IPS-11a (cell line): ENCODE measurements at regions not wholly inside any gene's neighbourhood (a gene's known extent, or its start where the extent isn't known, plus 50 kb on each side); places are given as distances from the start of the nearest gene placed in this dataset.

Experiments
- H3K4me3 ChIP-seq: one replicate; pipeline ENCODE4 v1.5.1; 2013; ENCODE audit warnings: low read depth, low read length, control low read depth

GRCh38 chr10:78739444-78740053, 329.2 kb upstream of the ZMIZ1 start:
- H3K4me3 ChIP-seq, result no peak overlapping the region

- no peak overlapping the region for H3K4me3 ChIP-seq
Measured at GRCh38 chr10:78740976-78741915, 327.5 kb upstream of the ZMIZ1 start.

- H3K4me3 ChIP-seq, result no peak overlapping the region
Measured at GRCh38 chr10:78742406-78742729, 326.4 kb upstream of the ZMIZ1 start.

GRCh38 chr10:78742730-78743615, 325.8 kb upstream of the ZMIZ1 start:
- no peak overlapping the region for H3K4me3 ChIP-seq

GRCh38 chr10:78744056-78744455, 324.7 kb upstream of the ZMIZ1 start:
- no peak overlapping the region for H3K4me3 ChIP-seq

- no peak overlapping the region for H3K4me3 ChIP-seq
Measured at GRCh38 chr10:78744491-78745090, 324.2 kb upstream of the ZMIZ1 start.

- no peak overlapping the region for H3K4me3 ChIP-seq
Measured at GRCh38 chr10:78745441-78745840, 323.3 kb upstream of the ZMIZ1 start.

- no peak overlapping the region for H3K4me3 ChIP-seq
Measured at GRCh38 chr10:78746155-78746763, 322.5 kb upstream of the ZMIZ1 start.

- H3K4me3 ChIP-seq, result no peak overlapping the region
Measured at GRCh38 chr10:78747401-78748234, 321.1 kb upstream of the ZMIZ1 start.

GRCh38 chr10:78748235-78748533, 320.6 kb upstream of the ZMIZ1 start:
- H3K4me3 ChIP-seq, result no peak overlapping the region

- H3K4me3 ChIP-seq, result no peak overlapping the region
Measured at GRCh38 chr10:78749200-78749599, 319.6 kb upstream of the ZMIZ1 start.

GRCh38 chr10:78749898-78750297, 318.9 kb upstream of the ZMIZ1 start:
- H3K4me3 ChIP-seq, result no peak overlapping the region

- H3K4me3 ChIP-seq, result no peak overlapping the region
Measured at GRCh38 chr10:78750418-78750817, 318.3 kb upstream of the ZMIZ1 start.

GRCh38 chr10:78751716-78752115, 317.1 kb upstream of the ZMIZ1 start:
- no peak overlapping the region for H3K4me3 ChIP-seq

GRCh38 chr10:78752221-78752620, 316.5 kb upstream of the ZMIZ1 start:
- no peak overlapping the region for H3K4me3 ChIP-seq

- no peak overlapping the region for H3K4me3 ChIP-seq
Measured at GRCh38 chr10:78752708-78753107, 316.1 kb upstream of the ZMIZ1 start.

- no peak overlapping the region for H3K4me3 ChIP-seq
Measured at GRCh38 chr10:78754269-78755062, 314.3 kb upstream of the ZMIZ1 start.

GRCh38 chr10:78755063-78755701, 313.6 kb upstream of the ZMIZ1 start:
- no peak overlapping the region for H3K4me3 ChIP-seq
